ENCODE measurements at regions not wholly inside any gene's neighbourhood (a gene's known extent, or its start where the extent isn't known, plus 50 kb on each side); places are given as distances from the start of the nearest gene placed in this dataset.

DNA sequence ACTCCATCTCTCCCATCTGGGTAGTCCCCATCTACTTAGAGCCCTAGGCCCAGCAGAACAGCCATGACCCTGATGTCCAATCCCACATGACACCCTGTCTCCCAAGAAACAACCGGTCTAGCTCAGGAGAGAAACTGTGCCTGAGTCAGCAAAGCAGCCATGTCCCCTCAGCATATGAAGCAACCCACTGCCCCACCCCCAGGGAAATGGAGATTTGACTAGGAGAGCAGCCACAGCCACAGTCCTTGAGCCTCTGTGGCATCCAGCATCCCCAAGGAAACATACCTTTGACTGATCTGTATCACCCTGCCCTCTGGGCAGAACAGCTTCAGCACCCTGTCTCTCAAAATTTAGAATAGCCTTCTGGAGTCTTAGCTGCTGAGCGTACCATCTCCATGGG is 641.9 kb upstream of the FBXO33 start:
- no peaks in the 10 kb centered on the region for H3K4me1 ChIP-seq
- TF ChIP-seq, protein P1, sequence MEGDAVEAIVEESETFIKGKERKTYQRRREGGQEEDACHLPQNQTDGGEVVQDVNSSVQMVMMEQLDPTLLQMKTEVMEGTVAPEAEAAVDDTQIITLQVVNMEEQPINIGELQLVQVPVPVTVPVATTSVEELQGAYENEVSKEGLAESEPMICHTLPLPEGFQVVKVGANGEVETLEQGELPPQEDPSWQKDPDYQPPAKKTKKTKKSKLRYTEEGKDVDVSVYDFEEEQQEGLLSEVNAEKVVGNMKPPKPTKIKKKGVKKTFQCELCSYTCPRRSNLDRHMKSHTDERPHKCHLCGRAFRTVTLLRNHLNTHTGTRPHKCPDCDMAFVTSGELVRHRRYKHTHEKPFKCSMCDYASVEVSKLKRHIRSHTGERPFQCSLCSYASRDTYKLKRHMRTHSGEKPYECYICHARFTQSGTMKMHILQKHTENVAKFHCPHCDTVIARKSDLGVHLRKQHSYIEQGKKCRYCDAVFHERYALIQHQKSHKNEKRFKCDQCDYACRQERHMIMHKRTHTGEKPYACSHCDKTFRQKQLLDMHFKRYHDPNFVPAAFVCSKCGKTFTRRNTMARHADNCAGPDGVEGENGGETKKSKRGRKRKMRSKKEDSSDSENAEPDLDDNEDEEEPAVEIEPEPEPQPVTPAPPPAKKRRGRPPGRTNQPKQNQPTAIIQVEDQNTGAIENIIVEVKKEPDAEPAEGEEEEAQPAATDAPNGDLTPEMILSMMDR (IDR thresholded peaks at IDR 0.05), result no peak
- TF ChIP-seq POLR2A (IDR thresholded peaks at IDR 0.05), result no peak
- TF ChIP-seq EP300 (IDR thresholded peaks at IDR 0.05), result no peak
- TF ChIP-seq POLR2AphosphoS5 (IDR thresholded peaks at IDR 0.05), result no peak
- DNase-seq, result no peak
- peaks cover 0 to 34% (median 11%) of the 10 kb centered on the region in 4 donors for H3K9me3 ChIP-seq
- no peaks in the 10 kb centered on the region for H3K36me3 ChIP-seq
- H3K4me3 ChIP-seq, result no peak overlapping the region
- H3K27ac ChIP-seq, result no peak overlapping the region
- no peaks in the 10 kb centered on the region for H3K27me3 ChIP-seq
- intact Hi-C loops (cut with DNase I; ENCODE audit: low total_unique reads), result no loop called here
- 81 to 100% (median 90%) methylated on average over 2 of the region's 2 CpGs for WGBS, 5 donors

DNA sequence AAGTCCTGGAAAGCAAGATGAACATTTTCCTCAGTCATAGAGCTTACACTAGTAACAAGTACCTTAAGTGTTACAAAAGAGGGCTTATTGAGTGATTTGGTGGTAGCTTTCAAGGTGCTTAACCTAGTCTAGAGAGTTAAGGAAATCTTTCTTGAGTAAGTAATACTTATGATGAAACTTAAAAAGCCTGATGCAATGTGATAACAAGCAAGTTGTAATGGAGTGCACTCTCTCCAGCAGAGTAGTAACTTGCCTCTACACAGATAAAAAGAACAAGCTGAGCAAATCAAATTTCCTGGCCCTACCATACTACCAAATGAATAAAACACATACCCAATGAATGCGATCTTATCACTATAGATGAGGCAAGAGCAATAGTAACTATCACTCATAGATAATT is 639.9 kb upstream of the FBXO33 start:
- TF ChIP-seq POLR2AphosphoS5 (IDR thresholded peaks at IDR 0.05) (no peak), POLR2A (IDR thresholded peaks at IDR 0.05) (no peak), EP300 (IDR thresholded peaks at IDR 0.05) (no peak)
- TF ChIP-seq, protein P1 (IDR thresholded peaks at IDR 0.05), result no peak
- H3K36me3 ChIP-seq, result no peaks in the 10 kb centered on the region

DNA sequence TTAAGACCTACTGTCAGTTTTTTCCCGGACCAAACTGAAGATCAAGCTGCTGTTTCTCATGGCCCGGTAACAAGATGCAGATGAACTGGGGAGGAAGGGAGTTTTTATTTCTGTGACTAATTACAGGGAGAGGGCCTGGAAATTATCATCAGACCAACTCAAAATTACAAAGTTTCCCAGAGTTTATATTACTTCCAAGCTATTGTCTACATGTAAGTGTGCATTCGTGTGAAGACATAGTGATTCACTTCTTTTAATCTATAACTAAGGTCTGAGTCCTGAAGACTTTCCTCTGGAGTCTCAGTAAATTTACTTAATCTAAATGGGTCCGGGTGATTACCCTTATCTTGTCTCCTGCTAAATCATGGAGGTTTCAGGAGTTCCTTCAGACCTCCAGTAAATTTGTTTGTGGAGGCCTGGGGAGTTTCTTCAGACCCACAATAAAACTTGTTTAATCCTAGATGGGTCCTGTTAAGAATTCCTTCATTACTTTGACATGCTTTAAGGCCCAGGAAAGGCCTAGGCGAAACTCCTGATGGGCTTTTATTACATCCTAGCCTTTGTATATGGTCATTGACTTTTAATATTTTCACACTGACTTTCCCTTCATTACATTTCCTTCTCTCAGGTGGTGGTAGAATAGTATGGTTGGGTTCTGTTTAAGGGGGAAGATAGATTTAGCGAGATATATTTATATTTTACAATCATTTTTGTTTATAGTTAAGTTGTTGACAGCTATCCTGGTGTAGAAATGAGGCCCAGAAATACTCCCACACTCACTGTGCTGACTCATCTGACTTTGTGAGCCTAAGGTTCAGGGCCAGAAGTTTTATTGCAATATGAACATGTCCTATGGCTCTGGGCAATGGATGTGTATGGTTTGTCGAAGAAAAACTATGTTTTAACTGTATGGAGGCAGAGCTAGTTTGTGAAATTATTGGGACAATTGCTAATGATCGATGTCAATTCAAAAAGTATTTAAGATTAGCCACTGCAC is 627.0 kb upstream of the FBXO33 start:
- peaks cover 0 to 7% (median 3%) of the 10 kb centered on the region in 4 donors for H3K9me3 ChIP-seq
- H3K4me3 ChIP-seq, result no peak overlapping the region
- H3K27ac ChIP-seq, result no peak overlapping the region
- no peaks in the 10 kb centered on the region for H3K4me1 ChIP-seq
- TF ChIP-seq POLR2AphosphoS5 (IDR thresholded peaks at IDR 0.05), result no peak
- TF ChIP-seq, protein P1 (IDR thresholded peaks at IDR 0.05), result no peak
- TF ChIP-seq EP300 (IDR thresholded peaks at IDR 0.05), result no peak
- no peak for TF ChIP-seq POLR2A (IDR thresholded peaks at IDR 0.05)
- WGBS, 5 donors, result 48 to 57% (median 51%) methylated on average over 8 of the region's 8 CpGs
- H3K36me3 ChIP-seq, result no peaks in the 10 kb centered on the region
- H3K27me3 ChIP-seq, result no peaks in the 10 kb centered on the region
- no peak for DNase-seq
- intact Hi-C loops (cut with DNase I; ENCODE audit: low total_unique reads), result no loop called here

More for the DNA sequence above, 639.9 kb upstream of the FBXO33 start:
- peaks cover 0 to 37% (median 11%) of the 10 kb centered on the region in 4 donors for H3K9me3 ChIP-seq
- H3K27me3 ChIP-seq, result no peaks in the 10 kb centered on the region
- no peak overlapping the region for H3K27ac ChIP-seq
- H3K4me3 ChIP-seq, result no peak overlapping the region
- H3K4me1 ChIP-seq, result no peaks in the 10 kb centered on the region
- 89 to 97% (median 94%) methylated on average over 1 of the region's 1 CpG for WGBS, 5 donors
- no peak for DNase-seq
- intact Hi-C loops (cut with DNase I; ENCODE audit: low total_unique reads), result no loop called here

DNA sequence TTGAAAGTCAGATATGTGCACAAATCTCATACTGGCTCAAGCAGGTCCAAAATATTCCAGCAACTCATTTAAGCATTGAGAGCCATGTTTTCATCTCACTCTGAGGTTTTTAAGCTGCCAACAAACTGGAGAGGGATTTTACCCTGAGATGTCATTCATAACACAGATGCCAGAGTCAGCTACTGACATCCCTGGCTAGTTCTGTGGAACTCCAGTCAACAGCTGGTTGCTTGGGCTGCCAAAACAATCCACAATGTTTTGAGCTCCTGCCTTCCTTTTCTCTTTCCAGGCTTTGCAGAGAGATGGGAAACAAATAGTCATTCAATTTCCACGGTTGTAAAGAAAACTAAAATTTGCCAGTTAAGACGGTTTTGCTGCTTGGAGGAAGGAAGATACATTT is 621.2 kb upstream of the FBXO33 start:
- no peaks in the 10 kb centered on the region for H3K4me1 ChIP-seq
- TF ChIP-seq, protein P1 (IDR thresholded peaks at IDR 0.05), result no peak
- no peak for TF ChIP-seq POLR2A (IDR thresholded peaks at IDR 0.05)
- TF ChIP-seq POLR2AphosphoS5 (IDR thresholded peaks at IDR 0.05), result no peak
- no peak for TF ChIP-seq EP300 (IDR thresholded peaks at IDR 0.05)
- WGBS, 5 donors, result 60 to 84% (median 71%) methylated on average over 2 of the region's 2 CpGs
- no peak overlapping the region for H3K4me3 ChIP-seq
- H3K27me3 ChIP-seq, result no peaks in the 10 kb centered on the region
- no peak for DNase-seq
- H3K36me3 ChIP-seq, result no peaks in the 10 kb centered on the region
- intact Hi-C loops (cut with DNase I; ENCODE audit: low total_unique reads), result no loop called here
- no peak overlapping the region for H3K27ac ChIP-seq
- no peaks in the 10 kb centered on the region for H3K9me3 ChIP-seq

Data from stomach (tissue), 8 donors.